ENCODE measurements at regions not wholly inside any gene's neighbourhood (a gene's known extent, or its start where the extent isn't known, plus 50 kb on each side); places are given as distances from the start of the nearest gene placed in this dataset.

DNA sequence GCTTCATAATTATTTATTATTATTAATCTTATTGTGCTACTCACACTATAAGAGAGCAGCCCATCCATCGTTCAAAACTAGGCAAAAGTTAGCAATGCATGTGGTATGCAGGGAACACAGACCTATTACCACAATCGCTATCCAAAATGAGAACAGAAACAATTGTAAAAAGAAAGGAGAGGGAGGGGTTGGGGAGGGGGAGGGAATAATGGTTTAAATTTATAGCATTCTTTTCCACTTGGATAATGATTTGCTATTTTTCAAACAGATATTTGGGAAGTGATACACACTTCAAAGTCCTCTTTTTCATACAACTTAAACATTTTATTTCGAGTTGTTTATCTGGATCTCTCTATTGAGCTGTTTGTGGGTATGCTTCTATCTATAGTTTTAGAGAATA is 248.6 kb upstream of the SOX5 start:
- H3K79me2 ChIP-seq (ENCODE audit: control insufficient read depth, insufficient read depth, low read length): no peaks in the 10 kb centered on the region
- H3K9me1 ChIP-seq (replicated peaks; ENCODE audit: control insufficient read depth, extremely low read depth, insufficient read depth, low read length): no peaks in the 10 kb centered on the region
- no peaks in the 10 kb centered on the region for H3K27me3 ChIP-seq (ENCODE audit: control insufficient read depth in 2 of 2, insufficient read depth in 2 of 2, low read length in 2 of 2)
- BruUV-seq (replicated peaks): no TSS peak
- H3K9ac ChIP-seq (replicated peaks; ENCODE audit: extremely low read depth, insufficient read depth, low read length): no peak overlapping the region
- H3K27ac ChIP-seq (ENCODE audit: insufficient read depth, low read depth, low read length): no peak overlapping the region
- no peak overlapping the region for H2AFZ ChIP-seq (ENCODE audit: low read depth, low read length)
- ChIA-PET CTCF (interaction anchor here (1.5 kb wide), 1 partner anchor 8 kb away, joined by 5 read pairs; no protein-coding TSS in a partner anchor), POLR2A (no interaction called here)
- no peaks in the 10 kb centered on the region for H3K9me3 ChIP-seq (replicated peaks; ENCODE audit: control insufficient read depth, insufficient read depth, low read length)
- H3K4me1 ChIP-seq (ENCODE audit: control insufficient read depth, extremely low read depth, insufficient read depth, low read length): peaks cover 14% of the 10 kb centered on the region
- H3K36me3 ChIP-seq (ENCODE audit: control insufficient read depth in 2 of 2, extremely low read depth in 1 of 2, insufficient read depth in 2 of 2, low read length in 2 of 2): no peaks in the 10 kb centered on the region
- intact Hi-C loops (cut with micrococcal nuclease): no loop called here
- no peak overlapping the region for H3K4me3 ChIP-seq (replicated peaks in 1 of 3; ENCODE audit: insufficient read depth in 1 of 3, low read depth in 1 of 3, low read length in 3 of 3)
- H4K20me1 ChIP-seq (replicated peaks; ENCODE audit: control insufficient read depth, extremely low read depth, insufficient read depth, low read length): no peaks in the 10 kb centered on the region
- no peak overlapping the region for H3K4me2 ChIP-seq (ENCODE audit: insufficient read depth, low read length)
- DNase-seq (ENCODE audit: low read depth, low spot score) (no peak), FAIRE-seq (no peak)
- dilution Hi-C loops (cut with MboI; ENCODE audit: extremely low pct_ligation_motif_present, low sequenced_read_pairs): no loop called here
- no peak for TF ChIP-seq POLR2AphosphoS5 (IDR thresholded peaks at IDR 0.05; ENCODE audit: insufficient read depth, low read depth, low read length)
- TF ChIP-seq POLR2A (IDR thresholded peaks at IDR 0.05; ENCODE audit: low read depth, low read length): no peak
- TF ChIP-seq JUN (IDR thresholded peaks at IDR 0.05; ENCODE audit: borderline replicate concordance, insufficient read depth, insufficient read length, low read depth): no peak
- TF ChIP-seq GATA2 (IDR thresholded peaks at IDR 0.05; ENCODE audit: insufficient read depth, insufficient read length, low read depth, low read length): no peak
- no peak for TF ChIP-seq MYC (IDR thresholded peaks at IDR 0.05; ENCODE audit: low read depth, low read length)
- TF ChIP-seq FOS (IDR thresholded peaks at IDR 0.05; ENCODE audit: borderline replicate concordance, insufficient read depth, low read length): no peak
- TF ChIP-seq EZH2 (IDR thresholded peaks at IDR 0.05; ENCODE audit: borderline replicate concordance, low read depth, low read length, severe bottlenecking): no peak
- TF ChIP-seq, protein P1, sequence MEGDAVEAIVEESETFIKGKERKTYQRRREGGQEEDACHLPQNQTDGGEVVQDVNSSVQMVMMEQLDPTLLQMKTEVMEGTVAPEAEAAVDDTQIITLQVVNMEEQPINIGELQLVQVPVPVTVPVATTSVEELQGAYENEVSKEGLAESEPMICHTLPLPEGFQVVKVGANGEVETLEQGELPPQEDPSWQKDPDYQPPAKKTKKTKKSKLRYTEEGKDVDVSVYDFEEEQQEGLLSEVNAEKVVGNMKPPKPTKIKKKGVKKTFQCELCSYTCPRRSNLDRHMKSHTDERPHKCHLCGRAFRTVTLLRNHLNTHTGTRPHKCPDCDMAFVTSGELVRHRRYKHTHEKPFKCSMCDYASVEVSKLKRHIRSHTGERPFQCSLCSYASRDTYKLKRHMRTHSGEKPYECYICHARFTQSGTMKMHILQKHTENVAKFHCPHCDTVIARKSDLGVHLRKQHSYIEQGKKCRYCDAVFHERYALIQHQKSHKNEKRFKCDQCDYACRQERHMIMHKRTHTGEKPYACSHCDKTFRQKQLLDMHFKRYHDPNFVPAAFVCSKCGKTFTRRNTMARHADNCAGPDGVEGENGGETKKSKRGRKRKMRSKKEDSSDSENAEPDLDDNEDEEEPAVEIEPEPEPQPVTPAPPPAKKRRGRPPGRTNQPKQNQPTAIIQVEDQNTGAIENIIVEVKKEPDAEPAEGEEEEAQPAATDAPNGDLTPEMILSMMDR (IDR thresholded peaks at IDR 0.05; ENCODE audit: extremely low read depth in 1 of 2, insufficient read depth in 1 of 2, low read depth in 1 of 2, low read length in 2 of 2): no peak
- TF ChIP-seq MAX (IDR thresholded peaks at IDR 0.05; ENCODE audit: insufficient read depth, insufficient read length): no peak
